Breast epithelium (tissue), 3 donors: ENCODE measurements at regions not wholly inside any gene's neighbourhood (a gene's known extent, or its start where the extent isn't known, plus 50 kb on each side); places are given as distances from the start of the nearest gene placed in this dataset.

Source experiments
- CTCF ChIP-seq, 3 donors: fragments of 450-650 bp; IDR thresholded peaks; one replicate each; pipeline ENCODE4 v1.5.1; 2016 to 2017; ENCODE audit warnings: antibody characterized with exemption in 3 of 3, mild to moderate bottlenecking in 3 of 3, moderate library complexity in 3 of 3
- POLR2A ChIP-seq: fragments of 450-650 bp; IDR thresholded peaks from one replicate; pipeline ENCODE4 v1.6.1; 2016; ENCODE audit warnings: antibody characterized with exemption, mild to moderate bottlenecking, moderate library complexity
- POLR2AphosphoS5 ChIP-seq, 3 donors: sonication (generic); formaldehyde crosslinking; IDR thresholded peaks; one replicate each; pipeline ENCODE4 v1.6.1; 2017; ENCODE audit warnings: antibody characterized with exemption in 3 of 3

GRCh38 chr4:178480105-178480504 lies 1037.9 kb upstream of the AGA start:
- TF ChIP-seq CTCF (IDR thresholded peaks at IDR 0.05) (no peak), POLR2A (no peak), POLR2AphosphoS5 (IDR thresholded peaks at IDR 0.05) (no peak)
